Mammary epithelial cell (primary cell): ENCODE measurements at regions not wholly inside any gene's neighbourhood (a gene's known extent, or its start where the extent isn't known, plus 50 kb on each side); places are given as distances from the start of the nearest gene placed in this dataset.

Experiments used
- EZH2 ChIP-seq: IDR thresholded peaks from 2 replicates; pipeline ENCODE4 v1.6.1; 2012; ENCODE audit warnings: low read length, inconsistent platforms, borderline replicate concordance
- TF ChIP-seq, protein P1 (sequence below), 2 donors: IDR thresholded peaks in 1 of 2; conservative IDR thresholded peaks in 1 of 2; 2 replicates each; pipeline ENCODE4 v1.5.1; 2011 to 2012; ENCODE audit warnings: inconsistent platforms in 2 of 2, low read length in 2 of 2, mild to moderate bottlenecking in 2 of 2, control low read depth in 1 of 2, low read depth in 1 of 2; ENCODE audit not compliant: insufficient read depth in 1 of 2; ENCODE audit errors: extremely low read depth in 1 of 2

DNA sequence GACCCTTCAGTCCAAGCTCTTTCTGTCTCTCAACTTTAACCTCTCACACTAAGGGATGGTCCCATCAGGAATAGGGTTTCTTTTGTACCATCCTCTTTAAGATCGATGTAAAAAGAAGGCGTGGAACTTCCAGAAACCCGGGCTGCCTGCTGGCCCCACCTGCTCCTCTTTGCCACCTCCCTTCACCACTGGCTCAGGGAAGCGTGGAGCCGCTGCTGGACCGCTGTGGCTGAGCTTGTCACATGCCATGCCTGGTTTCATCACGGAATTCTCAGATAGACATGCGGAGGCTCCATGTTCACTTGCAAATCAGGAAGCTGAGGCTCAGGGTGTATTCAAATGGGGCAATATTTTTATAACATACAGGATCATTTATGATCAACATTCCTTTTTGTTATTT, 399.7 kb downstream of the BRD1 start:
- TF ChIP-seq, protein P1, sequence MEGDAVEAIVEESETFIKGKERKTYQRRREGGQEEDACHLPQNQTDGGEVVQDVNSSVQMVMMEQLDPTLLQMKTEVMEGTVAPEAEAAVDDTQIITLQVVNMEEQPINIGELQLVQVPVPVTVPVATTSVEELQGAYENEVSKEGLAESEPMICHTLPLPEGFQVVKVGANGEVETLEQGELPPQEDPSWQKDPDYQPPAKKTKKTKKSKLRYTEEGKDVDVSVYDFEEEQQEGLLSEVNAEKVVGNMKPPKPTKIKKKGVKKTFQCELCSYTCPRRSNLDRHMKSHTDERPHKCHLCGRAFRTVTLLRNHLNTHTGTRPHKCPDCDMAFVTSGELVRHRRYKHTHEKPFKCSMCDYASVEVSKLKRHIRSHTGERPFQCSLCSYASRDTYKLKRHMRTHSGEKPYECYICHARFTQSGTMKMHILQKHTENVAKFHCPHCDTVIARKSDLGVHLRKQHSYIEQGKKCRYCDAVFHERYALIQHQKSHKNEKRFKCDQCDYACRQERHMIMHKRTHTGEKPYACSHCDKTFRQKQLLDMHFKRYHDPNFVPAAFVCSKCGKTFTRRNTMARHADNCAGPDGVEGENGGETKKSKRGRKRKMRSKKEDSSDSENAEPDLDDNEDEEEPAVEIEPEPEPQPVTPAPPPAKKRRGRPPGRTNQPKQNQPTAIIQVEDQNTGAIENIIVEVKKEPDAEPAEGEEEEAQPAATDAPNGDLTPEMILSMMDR (conservative IDR thresholded peaks at IDR 0.05 in 1 of 2, IDR thresholded peaks at IDR 0.05 in 1 of 2; ENCODE audit: extremely low read depth in 1 of 2, insufficient read depth in 1 of 2, low read depth in 1 of 2, low read length in 2 of 2): no peak
- no peak for TF ChIP-seq EZH2
